Kidney (tissue), 13 donors: ENCODE measurements at regions not wholly inside any gene's neighbourhood (a gene's known extent, or its start where the extent isn't known, plus 50 kb on each side); places are given as distances from the start of the nearest gene placed in this dataset.

Source experiments
- DNase-seq, 5 donors: peaks; one replicate each; pipeline ENCODE4 v3.0.0-alpha.2; 2013 to 2020
- FAIRE-seq: peaks from 2 replicates; lab custom pipeline; 2012; peaks lifted over from hg19 to GRCh38; lab: Jason Lieb, UNC
- H3K27ac ChIP-seq, 2 donors: one replicate each; pipeline ENCODE4 v1.7.0; 2013; ENCODE audit warnings: low read depth in 2 of 2, low read length in 2 of 2, inconsistent platforms in 1 of 2
- H3K27me3 ChIP-seq: one replicate; pipeline ENCODE4 v1.7.1; 2013; ENCODE audit warnings: low read length, inconsistent platforms; ENCODE audit not compliant: control insufficient read depth, insufficient read depth
- H3K36me3 ChIP-seq, 3 donors: one replicate each; pipeline versions ENCODE4 v1.7.0 to v1.7.1; 2013; ENCODE audit warnings: low read length in 3 of 3, control low read depth in 1 of 3, inconsistent platforms in 1 of 3; ENCODE audit not compliant: insufficient read depth in 3 of 3, control insufficient read depth in 2 of 3
- H3K4me1 ChIP-seq, 3 donors: one replicate each; pipeline versions ENCODE4 v1.7.0 to v1.7.1; 2013; ENCODE audit warnings: low read length in 3 of 3, inconsistent platforms in 1 of 3, low read depth in 1 of 3; ENCODE audit not compliant: control insufficient read depth in 2 of 3, insufficient read depth in 2 of 3
- H3K4me3 ChIP-seq, 3 donors: one replicate each; pipeline versions ENCODE4 v1.7.0 to v1.8.1; 2013; ENCODE audit warnings: low read length in 3 of 3, control low read depth in 1 of 3, inconsistent platforms in 1 of 3
- H3K9ac ChIP-seq, 3 donors: one replicate each; pipeline versions ENCODE4 v1.7.0 to v1.7.1; 2013; ENCODE audit warnings: low read length in 3 of 3, control low read depth in 1 of 3, inconsistent platforms in 1 of 3
- H3K9me3 ChIP-seq, 3 donors: one replicate each; pipeline versions ENCODE4 v1.7.0 to v1.7.1; 2013; ENCODE audit warnings: low read length in 3 of 3, control low read depth in 1 of 3, inconsistent platforms in 1 of 3; ENCODE audit not compliant: control insufficient read depth in 2 of 3, insufficient read depth in 1 of 3
- CTCF ChIP-seq: IDR thresholded peaks from 3 replicates; pipeline ENCODE4 v1.5.1; 2012; ENCODE audit warnings: mild to moderate bottlenecking, moderate library complexity, borderline replicate concordance; ENCODE audit not compliant: insufficient read depth; ENCODE audit errors: extremely low read depth
- intact Hi-C: fragments of 100-400 bp; cut with DNase I; formaldehyde crosslinking; loops from one replicate; pipeline ENCODE4 v1.11.1; 2022
- donor health status: control.
- donor health status: control.
- donor health status: control.
- donor health status: control.
- donor health status: control.
- donor health status: DM: yes; HTN: yes; CAD: no.
- donor health status: Normal renal cell carcinoma (clear cell type).

- intact Hi-C loops = no loop called here
- no peak overlapping the region for H3K4me3 ChIP-seq
- no peak overlapping the region for H3K9ac ChIP-seq
- FAIRE-seq (no peak), DNase-seq (no peak)
- peaks cover 0 to 12% (median 3%) of the 10 kb centered on the region in 3 donors for H3K9me3 ChIP-seq
- no peak overlapping the region for H3K27ac ChIP-seq
- no peaks in the 10 kb centered on the region for H3K36me3 ChIP-seq
- H3K27me3 ChIP-seq = no peaks in the 10 kb centered on the region
- H3K4me1 ChIP-seq = no peaks in the 10 kb centered on the region
- no peak for TF ChIP-seq CTCF
These were observed 101.7 kb downstream of the BMS1 start for GRCh38 chr10:42883993-42884983.

GRCh38 chr10:42885491-42886270, 103.1 kb downstream of the BMS1 start:
- Histone ChIP-seq H3K4me3 (no peak overlapping the region), H3K27ac (no peak overlapping the region), H3K27me3 (no peaks in the 10 kb centered on the region), H3K4me1 (no peaks in the 10 kb centered on the region), H3K36me3 (no peaks in the 10 kb centered on the region), H3K9ac (no peak overlapping the region), H3K9me3 (peaks cover 0 to 12% (median 3%) of the 10 kb centered on the region in 3 donors)
- no peak for FAIRE-seq
- TF ChIP-seq CTCF = no peak
- no peak for DNase-seq
- intact Hi-C loops = no loop called here

GRCh38 chr10:42887734-42888503, 105.3 kb downstream of the BMS1 start:
- Histone ChIP-seq H3K27me3 (no peaks in the 10 kb centered on the region), H3K4me1 (no peaks in the 10 kb centered on the region), H3K9ac (no peak overlapping the region), H3K9me3 (peaks cover 0 to 2% (median 0%) of the 10 kb centered on the region in 3 donors), H3K27ac (no peak overlapping the region), H3K36me3 (no peaks in the 10 kb centered on the region), H3K4me3 (no peak overlapping the region)
- FAIRE-seq (no peak), DNase-seq (no peak)
- TF ChIP-seq CTCF = no peak
- intact Hi-C loops = no loop called here
